GM23248 (cell line): ENCODE measurements at regions not wholly inside any gene's neighbourhood (a gene's known extent, or its start where the extent isn't known, plus 50 kb on each side); places are given as distances from the start of the nearest gene placed in this dataset.
A peak's percentile ranks its signal among the peaks of the same experiment; 100 is the strongest.

ENCODE experiments used
- DNase-seq: peaks from one replicate; pipeline ENCODE4 v3.0.0-alpha.2; 2015
- H2AFZ ChIP-seq: fragments of 200-600 bp; sonication (generic); 2 replicates; pipeline ENCODE4 v1.6.1; 2016; ENCODE audit warnings: antibody characterized with exemption
- H3F3A ChIP-seq: fragments of 200-600 bp; sonication (generic); 2 replicates; pipeline ENCODE4 v1.6.1; 2016; ENCODE audit warnings: mild to moderate bottlenecking, antibody characterized with exemption, mixed run types; ENCODE audit not compliant: insufficient read depth
- H3K27ac ChIP-seq: fragments of 200-600 bp; sonication (generic); 2 replicates; pipeline ENCODE4 v1.5.1; 2016; ENCODE audit warnings: mild to moderate bottlenecking
- H3K27me3 ChIP-seq: fragments of 200-600 bp; sonication (generic); replicated peaks from 2 replicates; pipeline ENCODE4 v1.6.1; 2016; ENCODE audit warnings: mild to moderate bottlenecking; ENCODE audit not compliant: insufficient read depth
- H3K36me3 ChIP-seq: fragments of 200-600 bp; sonication (generic); 2 replicates; pipeline ENCODE4 v1.6.1; 2016; ENCODE audit warnings: low read depth, mild to moderate bottlenecking
- H3K4me1 ChIP-seq: fragments of 200-600 bp; sonication (generic); 2 replicates; pipeline ENCODE4 v1.6.1; 2016; ENCODE audit warnings: mild to moderate bottlenecking; ENCODE audit not compliant: insufficient read depth
- H3K4me2 ChIP-seq: fragments of 200-600 bp; sonication (generic); one replicate; pipeline ENCODE4 v1.6.1; 2016; ENCODE audit warnings: mild to moderate bottlenecking; ENCODE audit not compliant: unreplicated experiment
- H3K4me3 ChIP-seq: fragments of 200-600 bp; sonication (generic); 2 replicates; pipeline ENCODE4 v1.5.1; 2016; ENCODE audit warnings: mild to moderate bottlenecking
- H3K79me2 ChIP-seq: fragments of 200-600 bp; sonication (generic); 2 replicates; pipeline ENCODE4 v1.6.1; 2016; ENCODE audit warnings: mild to moderate bottlenecking; ENCODE audit not compliant: insufficient read depth
- H3K9ac ChIP-seq: fragments of 200-600 bp; sonication (generic); 2 replicates; pipeline ENCODE4 v1.6.1; 2016; ENCODE audit warnings: mild to moderate bottlenecking
- H3K9me2 ChIP-seq: fragments of 200-600 bp; sonication (generic); 2 replicates; pipeline ENCODE4 v1.6.1; 2016; ENCODE audit warnings: mixed run types, mild to moderate bottlenecking, moderate library complexity; ENCODE audit not compliant: insufficient read depth
- H3K9me3 ChIP-seq: fragments of 200-600 bp; sonication (generic); one replicate; pipeline ENCODE4 v1.6.1; 2017; ENCODE audit warnings: low read depth
- H4K20me1 ChIP-seq: fragments of 200-600 bp; sonication (generic); 2 replicates; pipeline ENCODE4 v1.6.0; 2016; ENCODE audit not compliant: insufficient read depth
- EZH2 ChIP-seq: fragments of 200-600 bp; sonication (generic); IDR thresholded peaks from 2 replicates; pipeline ENCODE4 v1.6.1; 2018; ENCODE audit warnings: antibody characterized with exemption, mild to moderate bottlenecking; ENCODE audit not compliant: insufficient read depth, poor library complexity, severe bottlenecking
- EZH2phosphoT487 ChIP-seq: fragments of 200-600 bp; sonication (generic); IDR thresholded peaks from 2 replicates; pipeline ENCODE4 v1.6.1; 2018; ENCODE audit warnings: antibody characterized with exemption, moderate library complexity, mild to moderate bottlenecking, low read depth; ENCODE audit not compliant: insufficient read depth
- WGBS, 2 experiments: methylation state at CpG; one replicate each; pipeline ENCODE4 v1.1.6; 2015 to 2017; ENCODE audit warnings: low lambda C conversion rate in 2 of 2, low coverage in 1 of 2; ENCODE audit errors: missing lambda C conversion rate in 2 of 2; 5-methylcytosine and 5-hydroxymethylcytosine counted together
- in situ Hi-C: fragments of 300-500 bp; cut with MboI; formaldehyde crosslinking; loops from 2 replicates; pipeline ENCODE4 v1.15.0; 2020

GRCh38 chr14:62125793-62126192, 363.6 kb downstream of the SNAPC1 start:
- Histone ChIP-seq H3K4me2 (no peak overlapping the region), H3K4me3 (no peak overlapping the region), H3K36me3 (no peaks in the 10 kb centered on the region), H3K27ac (no peak overlapping the region), H3F3A (no peaks in the 10 kb centered on the region), H4K20me1 (no peaks in the 10 kb centered on the region), H2AFZ (no peak overlapping the region), H3K79me2 (no peaks in the 10 kb centered on the region), H3K27me3 (peaks cover 25% of the 10 kb centered on the region; the same call in 1 of the 2 replicates), H3K9me2 (no peaks in the 10 kb centered on the region), H3K9ac (no peak overlapping the region), H3K4me1 (no peaks in the 10 kb centered on the region), H3K9me3 (no peaks in the 10 kb centered on the region)
- DNase-seq: no peak
- no peak for TF ChIP-seq EZH2
- TF ChIP-seq EZH2phosphoT487: no peak
- in situ Hi-C loops: loop anchor here (10.0 kb wide), 2 partner anchors 221 to 681 kb away; no protein-coding TSS in a partner anchor

- Histone ChIP-seq H2AFZ (0 out of 2 replicates have a peak overlapping the region, but pooled peaks have one; percentile 30), H3K9me3 (no peaks in the 10 kb centered on the region), H3K4me3 (no peak overlapping the region), H3K4me2 (peak overlapping the region; percentile 19), H3K27ac (no peak overlapping the region), H3K27me3 (peaks cover 24% of the 10 kb centered on the region), H3F3A (no peaks in the 10 kb centered on the region), H3K36me3 (no peaks in the 10 kb centered on the region), H3K9ac (no peak overlapping the region), H3K79me2 (no peaks in the 10 kb centered on the region), H3K9me2 (no peaks in the 10 kb centered on the region), H3K4me1 (no peaks in the 10 kb centered on the region), H4K20me1 (no peaks in the 10 kb centered on the region)
- peak; percentile 73 for DNase-seq
- 14% methylated on average over 7 of the region's 7 CpGs for WGBS, 2 experiments
- in situ Hi-C loops: loop anchor here (10.0 kb wide), 2 partner anchors 222 to 682 kb away; no protein-coding TSS in a partner anchor
- TF ChIP-seq EZH2phosphoT487: no peak
- no peak for TF ChIP-seq EZH2
Measured at GRCh38 chr14:62126879-62127478, 364.8 kb downstream of the SNAPC1 start.

- Histone ChIP-seq H3K4me2 (no peak overlapping the region), H3K9me2 (no peaks in the 10 kb centered on the region), H3K79me2 (no peaks in the 10 kb centered on the region), H3K27me3 (peaks cover 30% of the 10 kb centered on the region), H3K27ac (no peak overlapping the region), H3K9me3 (no peaks in the 10 kb centered on the region), H3K9ac (no peak overlapping the region), H2AFZ (no peak overlapping the region), H3K4me1 (no peaks in the 10 kb centered on the region), H4K20me1 (no peaks in the 10 kb centered on the region), H3K4me3 (no peak overlapping the region), H3F3A (no peaks in the 10 kb centered on the region), H3K36me3 (no peaks in the 10 kb centered on the region)
- in situ Hi-C loops: no loop called here
- no peak for DNase-seq
- no peak for TF ChIP-seq EZH2phosphoT487
- TF ChIP-seq EZH2: no peak
- WGBS, 2 experiments: 44 to 45% methylated on average over 4 of the region's 4 CpGs
Measured at GRCh38 chr14:62130441-62130840, 368.2 kb downstream of the SNAPC1 start.

GRCh38 chr14:62133776-62134550, 371.7 kb downstream of the SNAPC1 start:
- Histone ChIP-seq H3K4me2 (no peak overlapping the region), H3K9ac (no peak overlapping the region), H3K9me3 (no peaks in the 10 kb centered on the region), H3K27ac (no peak overlapping the region), H3K27me3 (peaks cover 18% of the 10 kb centered on the region), H4K20me1 (no peaks in the 10 kb centered on the region), H3K9me2 (no peaks in the 10 kb centered on the region), H3K4me3 (no peak overlapping the region), H3K4me1 (no peaks in the 10 kb centered on the region), H3K36me3 (no peaks in the 10 kb centered on the region), H3K79me2 (no peaks in the 10 kb centered on the region), H2AFZ (no peak overlapping the region), H3F3A (no peaks in the 10 kb centered on the region)
- TF ChIP-seq EZH2: no peak
- TF ChIP-seq EZH2phosphoT487: no peak
- DNase-seq: no peak
- in situ Hi-C loops: no loop called here
- 0 to 8% methylated on average over 1 of the region's 1 CpG for WGBS, 2 experiments
